SK-N-SH treated with all-trans-retinoic acid at 6 μM for 48 hours (cell line): ENCODE measurements at regions not wholly inside any gene's neighbourhood (a gene's known extent, or its start where the extent isn't known, plus 50 kb on each side); places are given as distances from the start of the nearest gene placed in this dataset.
"Not testable (repeated sequence)": the region's sequence is repeated elsewhere in the genome, so short reads cannot be mapped to it uniquely, and the experiment has no call there.

Source experiments
- BACH2 ChIP-seq: fragments of 250-450 bp; sonication (Bioruptor Pico); IDR thresholded peaks from 2 replicates; pipeline ENCODE4 v1.9.0; 2021; ENCODE audit warnings: mild to moderate bottlenecking, borderline replicate concordance
- CSDC2 ChIP-seq: fragments of 250-450 bp; sonication (Bioruptor Pico); IDR thresholded peaks from 2 replicates; pipeline ENCODE4 v1.5.0; 2020; ENCODE audit warnings: mild to moderate bottlenecking, moderate library complexity
- ISL1 ChIP-seq: fragments of 250-450 bp; sonication (Bioruptor Pico); IDR thresholded peaks from 2 replicates; pipeline ENCODE4 v2.1.2; 2022; ENCODE audit warnings: mild to moderate bottlenecking, moderate library complexity
- PPARA ChIP-seq: fragments of 250-450 bp; sonication (Bioruptor Pico); IDR thresholded peaks from 2 replicates; pipeline ENCODE4 v1.5.0; 2020; ENCODE audit warnings: mild to moderate bottlenecking, borderline replicate concordance
- RARB ChIP-seq: fragments of 250-450 bp; sonication (Bioruptor Pico); IDR thresholded peaks from 2 replicates; pipeline ENCODE4 v1.8.0; 2021; ENCODE audit warnings: mild to moderate bottlenecking, moderate library complexity
- SNAI2 ChIP-seq: fragments of 250-450 bp; sonication (Bioruptor Pico); IDR thresholded peaks from 2 replicates; pipeline ENCODE4 v1.5.0; 2020; ENCODE audit warnings: mild to moderate bottlenecking, moderate library complexity
- TCF4 ChIP-seq: fragments of 250-450 bp; sonication (Bioruptor Pico); IDR thresholded peaks from 2 replicates; pipeline ENCODE4 v1.8.0; 2021; ENCODE audit warnings: mild to moderate bottlenecking, moderate library complexity, borderline replicate concordance
- ZFP3 ChIP-seq: fragments of 250-450 bp; sonication (Bioruptor Pico); IDR thresholded peaks from 2 replicates; pipeline ENCODE4 v1.5.0; 2020; ENCODE audit warnings: mild to moderate bottlenecking, moderate library complexity
- ZFP30 ChIP-seq: fragments of 450-650 bp; formaldehyde crosslinking; IDR thresholded peaks from 2 replicates; pipeline ENCODE4 v1.5.0; 2022; ENCODE audit warnings: mild to moderate bottlenecking, moderate library complexity
- ZNF70 ChIP-seq: fragments of 450-650 bp; formaldehyde crosslinking; IDR thresholded peaks from 2 replicates; pipeline ENCODE4 v1.5.0; 2020; ENCODE audit warnings: mild to moderate bottlenecking, moderate library complexity
- TF ChIP-seq, protein P1 (sequence below): fragments of 250-450 bp; sonication (Bioruptor Pico); IDR thresholded peaks from 2 replicates; pipeline ENCODE4 v1.8.0; 2021; ENCODE audit warnings: low read depth, mild to moderate bottlenecking, moderate library complexity, borderline replicate concordance
- TF ChIP-seq, protein P2 (sequence below): fragments of 250-450 bp; sonication (Bioruptor Pico); IDR thresholded peaks from 2 replicates; pipeline ENCODE4 v1.5.0; 2020; ENCODE audit warnings: mild to moderate bottlenecking, moderate library complexity
- TF ChIP-seq, protein P3 (sequence below): fragments of 250-450 bp; sonication (Bioruptor Pico); IDR thresholded peaks from 2 replicates; pipeline ENCODE4 v1.8.0; 2020; ENCODE audit warnings: mild to moderate bottlenecking, moderate library complexity, borderline replicate concordance
- TF ChIP-seq, protein P4 (sequence below): fragments of 250-450 bp; sonication (Bioruptor Pico); IDR thresholded peaks from 2 replicates; pipeline ENCODE4 v1.5.1; 2020; ENCODE audit warnings: low read depth, mild to moderate bottlenecking, moderate library complexity

DNA sequence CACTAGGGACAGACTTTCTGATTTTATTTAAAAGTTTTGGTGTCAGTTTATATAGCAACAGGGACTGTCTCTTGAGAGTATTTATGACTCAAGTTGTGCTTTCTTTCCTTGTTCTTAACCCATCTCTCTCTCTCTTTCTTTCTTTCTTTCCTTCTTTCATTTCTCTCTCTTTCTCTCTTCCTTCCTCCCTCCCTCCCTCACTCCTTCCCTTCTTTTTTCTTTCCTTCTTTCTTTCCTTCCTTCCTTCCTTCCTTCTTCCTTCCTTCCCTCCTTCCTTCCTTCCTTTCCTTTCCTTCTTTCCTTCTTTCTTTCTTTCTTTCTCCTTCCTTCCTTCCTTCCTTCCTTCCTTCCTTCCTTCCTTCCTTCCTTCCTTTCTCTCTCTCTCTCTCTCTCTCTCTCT lies 77.8 kb upstream of the PODXL start:
- TF ChIP-seq, protein P1, sequence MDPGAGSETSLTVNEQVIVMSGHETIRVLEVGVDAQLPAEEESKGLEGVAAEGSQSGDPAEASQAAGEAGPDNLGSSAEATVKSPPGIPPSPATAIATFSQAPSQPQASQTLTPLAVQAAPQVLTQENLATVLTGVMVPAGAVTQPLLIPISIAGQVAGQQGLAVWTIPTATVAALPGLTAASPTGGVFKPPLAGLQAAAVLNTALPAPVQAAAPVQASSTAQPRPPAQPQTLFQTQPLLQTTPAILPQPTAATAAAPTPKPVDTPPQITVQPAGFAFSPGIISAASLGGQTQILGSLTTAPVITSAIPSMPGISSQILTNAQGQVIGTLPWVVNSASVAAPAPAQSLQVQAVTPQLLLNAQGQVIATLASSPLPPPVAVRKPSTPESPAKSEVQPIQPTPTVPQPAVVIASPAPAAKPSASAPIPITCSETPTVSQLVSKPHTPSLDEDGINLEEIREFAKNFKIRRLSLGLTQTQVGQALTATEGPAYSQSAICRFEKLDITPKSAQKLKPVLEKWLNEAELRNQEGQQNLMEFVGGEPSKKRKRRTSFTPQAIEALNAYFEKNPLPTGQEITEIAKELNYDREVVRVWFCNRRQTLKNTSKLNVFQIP (CRISPR knock-in tag): not testable (repeated sequence)
- not testable (repeated sequence) for TF ChIP-seq RARB (CRISPR knock-in tag); BACH2 (CRISPR knock-in tag); CSDC2; TCF4 (CRISPR knock-in tag); PPARA (CRISPR knock-in tag); ISL1 (CRISPR knock-in tag); ZNF70 (CRISPR knock-in tag); ZFP3; ZFP30 (CRISPR knock-in tag); SNAI2 (CRISPR knock-in tag)
- TF ChIP-seq, protein P2, sequence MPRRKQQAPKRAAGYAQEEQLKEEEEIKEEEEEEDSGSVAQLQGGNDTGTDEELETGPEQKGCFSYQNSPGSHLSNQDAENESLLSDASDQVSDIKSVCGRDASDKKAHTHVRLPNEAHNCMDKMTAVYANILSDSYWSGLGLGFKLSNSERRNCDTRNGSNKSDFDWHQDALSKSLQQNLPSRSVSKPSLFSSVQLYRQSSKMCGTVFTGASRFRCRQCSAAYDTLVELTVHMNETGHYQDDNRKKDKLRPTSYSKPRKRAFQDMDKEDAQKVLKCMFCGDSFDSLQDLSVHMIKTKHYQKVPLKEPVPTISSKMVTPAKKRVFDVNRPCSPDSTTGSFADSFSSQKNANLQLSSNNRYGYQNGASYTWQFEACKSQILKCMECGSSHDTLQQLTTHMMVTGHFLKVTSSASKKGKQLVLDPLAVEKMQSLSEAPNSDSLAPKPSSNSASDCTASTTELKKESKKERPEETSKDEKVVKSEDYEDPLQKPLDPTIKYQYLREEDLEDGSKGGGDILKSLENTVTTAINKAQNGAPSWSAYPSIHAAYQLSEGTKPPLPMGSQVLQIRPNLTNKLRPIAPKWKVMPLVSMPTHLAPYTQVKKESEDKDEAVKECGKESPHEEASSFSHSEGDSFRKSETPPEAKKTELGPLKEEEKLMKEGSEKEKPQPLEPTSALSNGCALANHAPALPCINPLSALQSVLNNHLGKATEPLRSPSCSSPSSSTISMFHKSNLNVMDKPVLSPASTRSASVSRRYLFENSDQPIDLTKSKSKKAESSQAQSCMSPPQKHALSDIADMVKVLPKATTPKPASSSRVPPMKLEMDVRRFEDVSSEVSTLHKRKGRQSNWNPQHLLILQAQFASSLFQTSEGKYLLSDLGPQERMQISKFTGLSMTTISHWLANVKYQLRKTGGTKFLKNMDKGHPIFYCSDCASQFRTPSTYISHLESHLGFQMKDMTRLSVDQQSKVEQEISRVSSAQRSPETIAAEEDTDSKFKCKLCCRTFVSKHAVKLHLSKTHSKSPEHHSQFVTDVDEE: not testable (repeated sequence)
- TF ChIP-seq, protein P3, sequence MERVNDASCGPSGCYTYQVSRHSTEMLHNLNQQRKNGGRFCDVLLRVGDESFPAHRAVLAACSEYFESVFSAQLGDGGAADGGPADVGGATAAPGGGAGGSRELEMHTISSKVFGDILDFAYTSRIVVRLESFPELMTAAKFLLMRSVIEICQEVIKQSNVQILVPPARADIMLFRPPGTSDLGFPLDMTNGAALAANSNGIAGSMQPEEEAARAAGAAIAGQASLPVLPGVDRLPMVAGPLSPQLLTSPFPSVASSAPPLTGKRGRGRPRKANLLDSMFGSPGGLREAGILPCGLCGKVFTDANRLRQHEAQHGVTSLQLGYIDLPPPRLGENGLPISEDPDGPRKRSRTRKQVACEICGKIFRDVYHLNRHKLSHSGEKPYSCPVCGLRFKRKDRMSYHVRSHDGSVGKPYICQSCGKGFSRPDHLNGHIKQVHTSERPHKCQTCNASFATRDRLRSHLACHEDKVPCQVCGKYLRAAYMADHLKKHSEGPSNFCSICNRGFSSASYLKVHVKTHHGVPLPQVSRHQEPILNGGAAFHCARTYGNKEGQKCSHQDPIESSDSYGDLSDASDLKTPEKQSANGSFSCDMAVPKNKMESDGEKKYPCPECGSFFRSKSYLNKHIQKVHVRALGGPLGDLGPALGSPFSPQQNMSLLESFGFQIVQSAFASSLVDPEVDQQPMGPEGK (CRISPR knock-in tag): not testable (repeated sequence)
- TF ChIP-seq, protein P4, sequence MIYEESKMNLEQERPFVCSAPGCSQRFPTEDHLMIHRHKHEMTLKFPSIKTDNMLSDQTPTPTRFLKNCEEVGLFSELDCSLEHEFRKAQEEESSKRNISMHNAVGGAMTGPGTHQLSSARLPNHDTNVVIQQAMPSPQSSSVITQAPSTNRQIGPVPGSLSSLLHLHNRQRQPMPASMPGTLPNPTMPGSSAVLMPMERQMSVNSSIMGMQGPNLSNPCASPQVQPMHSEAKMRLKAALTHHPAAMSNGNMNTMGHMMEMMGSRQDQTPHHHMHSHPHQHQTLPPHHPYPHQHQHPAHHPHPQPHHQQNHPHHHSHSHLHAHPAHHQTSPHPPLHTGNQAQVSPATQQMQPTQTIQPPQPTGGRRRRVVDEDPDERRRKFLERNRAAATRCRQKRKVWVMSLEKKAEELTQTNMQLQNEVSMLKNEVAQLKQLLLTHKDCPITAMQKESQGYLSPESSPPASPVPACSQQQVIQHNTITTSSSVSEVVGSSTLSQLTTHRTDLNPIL (CRISPR knock-in tag): not testable (repeated sequence)
